Putamen (tissue), 1 donor: ENCODE measurements at regions not wholly inside any gene's neighbourhood (a gene's known extent, or its start where the extent isn't known, plus 50 kb on each side); places are given as distances from the start of the nearest gene placed in this dataset.
"Not testable (repeated sequence)": the region's sequence is repeated elsewhere in the genome, so short reads cannot be mapped to it uniquely, and the experiment has no call there.

Experiments
- DNase-seq: peaks from one replicate; pipeline ENCODE4 v3.0.0-alpha.2; 2016; ENCODE audit warnings: low spot score

- no peak for DNase-seq
Measured at GRCh38 chr13:97520061-97520460, 86.1 kb downstream of the RAP2A start.

GRCh38 chr13:97520866-97521265 lies 86.9 kb downstream of the RAP2A start:
- DNase-seq: no peak

DNA sequence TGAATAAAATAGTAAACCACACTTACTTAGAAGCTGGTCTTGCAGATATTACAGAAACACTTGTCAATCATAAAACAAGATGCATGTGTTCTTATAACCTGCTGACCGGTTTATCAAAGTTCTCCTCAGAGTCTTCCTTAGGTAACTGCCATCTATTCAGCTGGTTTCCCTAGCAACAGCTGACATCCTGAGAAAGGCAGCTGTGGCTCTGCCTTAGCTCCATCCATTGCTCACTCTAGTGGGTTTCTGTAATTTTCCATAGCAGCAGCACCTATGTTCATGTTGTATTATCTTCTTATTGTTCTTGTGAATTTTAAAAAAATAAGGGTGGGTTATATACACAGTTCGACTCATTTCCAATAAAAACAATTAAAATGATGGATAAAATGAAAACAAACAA lies 87.8 kb downstream of the RAP2A start:
- no peak for DNase-seq

GRCh38 chr13:97522243-97522642 lies 88.3 kb downstream of the RAP2A start:
- no peak for DNase-seq

DNA sequence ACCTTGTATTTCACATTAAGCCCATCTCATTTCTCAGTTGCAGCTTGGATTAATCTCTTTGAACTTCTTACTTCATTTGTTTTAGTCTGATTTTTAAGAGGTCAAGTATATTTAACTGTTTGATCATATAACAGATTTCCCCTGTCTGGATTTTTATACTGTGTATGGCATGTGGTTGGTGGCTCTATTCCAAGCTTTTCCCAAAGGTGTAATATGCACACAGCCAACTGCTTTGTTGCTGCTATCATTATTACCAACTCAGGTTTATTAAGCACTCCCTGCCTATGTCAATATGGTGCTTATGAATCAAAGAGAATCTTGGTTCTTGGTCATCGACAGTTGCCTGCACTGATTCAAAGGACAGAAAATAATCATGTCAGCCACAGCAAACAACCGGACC lies 92.6 kb downstream of the RAP2A start:
- no peak for DNase-seq

GRCh38 chr13:97528518-97528917 lies 94.5 kb downstream of the RAP2A start:
- no peak for DNase-seq

GRCh38 chr13:97534540-97534939 lies 100.6 kb downstream of the RAP2A start:
- DNase-seq: no peak

DNA sequence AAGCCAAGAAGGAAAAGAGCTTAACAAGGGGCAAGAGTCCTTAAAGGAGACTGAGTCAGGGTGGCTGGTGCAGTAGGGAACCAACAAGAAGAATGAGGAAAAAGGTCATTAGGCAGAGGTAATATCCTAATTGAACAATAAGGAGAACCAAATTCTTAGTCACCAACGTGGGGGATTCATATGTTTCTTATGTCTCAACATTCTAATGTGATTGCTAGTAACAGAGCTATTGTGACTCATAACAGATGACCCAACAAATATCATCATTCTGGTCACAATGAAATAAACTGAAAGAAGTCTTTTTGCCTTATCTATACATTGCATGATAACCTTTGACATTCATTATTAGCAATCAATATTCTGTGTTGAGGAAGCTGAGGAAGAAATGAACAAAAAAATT lies 101.6 kb downstream of the RAP2A start:
- DNase-seq: no peak

GRCh38 chr13:97537110-97537509 lies 103.1 kb downstream of the RAP2A start:
- no peak for DNase-seq

GRCh38 chr13:97538203-97538602 lies 104.2 kb downstream of the RAP2A start:
- no peak for DNase-seq

GRCh38 chr13:97539651-97540610 lies 106.0 kb downstream of the RAP2A start:
- no peak for DNase-seq

GRCh38 chr13:97540696-97541095 lies 106.7 kb downstream of the RAP2A start:
- no peak for DNase-seq

DNA sequence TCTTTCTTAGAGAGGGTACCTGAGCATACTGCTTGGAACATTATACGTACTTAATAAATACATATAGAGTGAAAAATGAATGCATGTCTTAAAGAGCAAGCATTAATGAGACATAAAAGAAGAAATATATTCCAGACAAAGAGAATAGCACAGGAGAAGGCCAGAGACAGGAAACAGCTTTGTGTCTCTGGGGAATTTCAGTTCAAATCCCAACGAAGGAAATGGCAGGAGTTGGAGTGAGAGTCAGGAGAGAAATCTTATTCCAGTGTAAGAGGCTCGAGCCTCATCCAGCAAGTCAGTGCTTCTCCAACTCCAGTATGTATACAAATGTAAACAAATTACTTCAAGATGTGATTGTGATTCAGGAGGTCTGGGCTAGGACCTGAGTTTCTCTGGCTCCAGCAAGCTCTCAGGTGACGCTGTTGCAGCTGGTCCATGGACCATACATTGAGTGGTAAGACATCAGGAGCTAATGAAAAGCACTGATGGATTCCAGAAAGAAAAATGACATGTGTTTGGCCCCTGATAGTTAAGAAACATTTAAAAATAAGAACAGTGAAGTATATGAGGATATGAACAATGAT lies 108.2 kb downstream of the RAP2A start:
- no peak for DNase-seq

- no peak for DNase-seq
Measured at GRCh38 chr13:97544031-97544765, 110.2 kb downstream of the RAP2A start.

- not testable (repeated sequence) for DNase-seq
Measured at GRCh38 chr13:97544971-97545499, 111.1 kb downstream of the RAP2A start.

DNA sequence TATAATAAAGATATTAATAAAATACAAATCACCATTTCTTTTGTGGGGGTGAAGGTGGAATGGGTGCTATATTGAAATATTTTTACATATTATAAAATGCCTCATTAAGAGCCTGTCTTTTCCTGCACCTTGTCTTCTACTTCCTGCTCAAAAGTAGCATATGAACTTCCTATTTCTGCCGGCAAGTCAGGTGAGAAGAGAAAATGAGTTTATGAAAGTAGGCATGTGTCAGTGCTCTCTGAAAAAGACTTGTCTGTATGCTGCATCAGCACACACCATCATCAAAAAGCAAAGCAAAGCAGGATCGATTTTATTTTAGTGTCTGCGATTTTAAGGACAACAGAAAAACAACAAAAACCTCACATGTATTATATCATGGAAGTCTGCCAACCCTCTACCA lies 114.2 kb downstream of the RAP2A start:
- DNase-seq: no peak

- DNase-seq: no peak
Measured at GRCh38 chr13:97548711-97549110, 114.7 kb downstream of the RAP2A start.

GRCh38 chr13:97549201-97549600 lies 115.2 kb downstream of the RAP2A start:
- DNase-seq: no peak

- no peak for DNase-seq
Measured at GRCh38 chr13:97554496-97554895, 120.5 kb downstream of the RAP2A start.

DNA sequence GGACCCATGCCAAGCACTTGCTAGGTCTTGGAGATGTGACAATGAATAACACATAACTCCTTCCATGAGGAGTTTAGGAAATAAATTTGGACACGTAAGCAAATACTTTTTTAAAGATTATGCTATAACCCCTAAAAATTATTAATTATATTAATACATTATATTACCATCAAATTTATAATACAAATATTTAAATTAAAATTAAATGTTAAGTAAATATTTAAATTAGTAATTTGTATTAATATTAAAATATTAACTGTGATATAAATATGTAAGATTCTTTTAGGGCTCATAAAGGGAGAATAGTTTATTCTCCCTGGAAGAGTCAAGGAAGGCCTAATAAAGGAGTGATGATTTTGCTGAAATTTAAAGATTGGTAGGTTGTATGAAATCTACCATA lies 121.1 kb downstream of the RAP2A start:
- no peak for DNase-seq

DNA sequence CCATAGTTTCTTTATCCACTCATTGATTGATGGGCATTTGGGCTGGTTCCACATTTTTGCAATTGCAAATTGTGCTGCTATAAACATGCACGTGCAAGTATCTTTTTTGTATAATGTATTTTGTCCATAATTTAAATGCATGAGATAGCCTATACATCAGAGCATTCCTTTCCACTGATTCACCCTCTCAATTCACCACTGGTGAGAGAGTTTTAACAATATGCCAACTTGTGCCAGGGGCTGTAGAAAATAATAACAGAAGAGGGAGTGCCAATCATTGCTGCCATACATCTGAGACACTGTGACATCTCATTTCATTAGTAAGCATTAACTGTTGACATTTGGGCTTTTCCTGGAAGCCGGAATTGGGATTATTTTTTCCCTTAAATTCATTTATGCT lies 125.1 kb downstream of the RAP2A start:
- DNase-seq: no peak

DNA sequence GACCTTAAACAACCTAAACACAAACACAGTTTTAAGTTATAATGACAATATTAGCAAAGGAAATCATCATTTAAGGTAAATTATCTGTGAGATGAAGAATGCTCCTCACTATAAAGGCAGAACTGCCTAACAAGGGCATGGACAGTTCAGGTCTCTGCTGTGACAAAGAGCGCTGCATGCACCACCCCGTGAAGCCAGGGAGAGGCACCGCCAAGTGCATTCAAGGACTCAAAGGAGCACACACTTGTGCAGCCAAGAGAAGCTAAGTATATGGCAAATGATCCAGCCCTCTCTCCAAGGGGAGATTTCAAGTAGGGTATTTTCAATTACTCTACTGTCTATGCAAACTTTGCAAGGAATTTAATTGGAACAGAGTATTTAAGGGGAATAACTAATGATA lies 126.0 kb downstream of the RAP2A start:
- DNase-seq: no peak

GRCh38 chr13:97561182-97561581 lies 127.2 kb downstream of the RAP2A start:
- DNase-seq: no peak
